H9 (cell line): ENCODE measurements at regions not wholly inside any gene's neighbourhood (a gene's known extent, or its start where the extent isn't known, plus 50 kb on each side); places are given as distances from the start of the nearest gene placed in this dataset.
A peak's percentile ranks its signal among the peaks of the same experiment; 100 is the strongest.

Source experiments
- DNase-seq: peaks from one replicate; pipeline ENCODE4 v3.0.0-alpha.2; 2017
- H2AFZ ChIP-seq: one replicate; pipeline ENCODE4 v1.6.1; 2013; ENCODE audit warnings: mild to moderate bottlenecking, low read length, control low read depth, moderate library complexity
- H2AK5ac ChIP-seq: 2 replicates; pipeline ENCODE4 v1.6.1; 2013; ENCODE audit warnings: low read length, control low read depth, mixed read lengths; ENCODE audit not compliant: insufficient read length
- H2BK120ac ChIP-seq: one replicate; pipeline ENCODE4 v1.6.1; 2013; ENCODE audit warnings: low read depth, mild to moderate bottlenecking, low read length, control low read depth, inconsistent platforms; ENCODE audit not compliant: poor library complexity, severe bottlenecking
- H2BK12ac ChIP-seq: 2 replicates; pipeline ENCODE4 v1.6.1; 2013; ENCODE audit warnings: low read length, control low read depth, mixed read lengths, low read depth; ENCODE audit not compliant: insufficient read length
- H2BK15ac ChIP-seq: 2 replicates; pipeline ENCODE4 v1.6.1; 2013; ENCODE audit warnings: low read depth, low read length, control low read depth
- H2BK20ac ChIP-seq: one replicate; pipeline ENCODE4 v1.6.1; 2013; ENCODE audit warnings: low read depth, mild to moderate bottlenecking, low read length, control low read depth, inconsistent platforms; ENCODE audit not compliant: poor library complexity, severe bottlenecking
- H2BK5ac ChIP-seq: 2 replicates; pipeline ENCODE4 v1.6.1; 2013; ENCODE audit warnings: low read length, control low read depth, mixed read lengths; ENCODE audit not compliant: insufficient read length
- H3K14ac ChIP-seq: 2 replicates; pipeline ENCODE4 v1.6.1; 2013; ENCODE audit warnings: low read length, control low read depth; ENCODE audit not compliant: insufficient read depth
- H3K18ac ChIP-seq: 2 replicates; pipeline ENCODE4 v1.6.1; 2013; ENCODE audit warnings: low read depth, mild to moderate bottlenecking, mixed read lengths, low read length, control low read depth; ENCODE audit not compliant: insufficient read length
- H3K23ac ChIP-seq: 2 replicates; pipeline ENCODE4 v1.6.1; 2013; ENCODE audit warnings: low read length, control low read depth, mixed read lengths, low read depth; ENCODE audit not compliant: insufficient read length
- H3K23me2 ChIP-seq: 2 replicates; pipeline ENCODE4 v1.6.1; 2013; ENCODE audit warnings: low read depth, mild to moderate bottlenecking, mixed read lengths, low read length, control low read depth; ENCODE audit not compliant: insufficient read length, poor library complexity, severe bottlenecking
- H3K27ac ChIP-seq: 2 replicates; pipeline ENCODE4 v1.5.1; 2013; ENCODE audit warnings: low read length, control low read depth, mixed read lengths, low read depth; ENCODE audit not compliant: insufficient read length
- H3K27me3 ChIP-seq: 2 replicates; pipeline ENCODE4 v1.6.1; 2013; ENCODE audit warnings: low read length, control low read depth, inconsistent platforms; ENCODE audit not compliant: insufficient read depth
- H3K4ac ChIP-seq: 2 replicates; pipeline ENCODE4 v1.6.1; 2013; ENCODE audit warnings: low read depth, mild to moderate bottlenecking, control low read depth, inconsistent platforms, low read length, moderate library complexity
- H3K4me1 ChIP-seq: 2 replicates; pipeline ENCODE4 v1.6.1; 2013; ENCODE audit warnings: low read length, control low read depth, inconsistent platforms; ENCODE audit not compliant: insufficient read depth
- H3K4me2 ChIP-seq: 2 replicates; pipeline ENCODE4 v1.6.1; 2013; ENCODE audit warnings: low read length, control low read depth, mixed read lengths; ENCODE audit not compliant: insufficient read length, insufficient read depth
- H3K56ac ChIP-seq: 2 replicates; pipeline ENCODE4 v1.6.1; 2013; ENCODE audit warnings: low read depth, mild to moderate bottlenecking, mixed read lengths, low read length, control low read depth; ENCODE audit not compliant: insufficient read length
- H3K79me1 ChIP-seq: 2 replicates; pipeline ENCODE4 v1.6.1; 2013; ENCODE audit warnings: low read depth, mild to moderate bottlenecking, moderate library complexity, low read length, control low read depth, inconsistent platforms; ENCODE audit not compliant: insufficient read depth, poor library complexity, severe bottlenecking
- H3K79me2 ChIP-seq: 2 replicates; pipeline ENCODE4 v1.6.1; 2013; ENCODE audit warnings: low read length, control low read depth, inconsistent platforms; ENCODE audit not compliant: insufficient read depth
- H3K9ac ChIP-seq: 2 replicates; pipeline ENCODE4 v1.6.1; 2013; ENCODE audit warnings: low read length, control low read depth, mixed read lengths; ENCODE audit not compliant: insufficient read length; ENCODE audit errors: extremely low read depth
- H3K9me3 ChIP-seq: one replicate; pipeline ENCODE4 v1.6.1; 2013; ENCODE audit warnings: low read depth, low read length, inconsistent platforms; ENCODE audit not compliant: control insufficient read depth
- H3T11ph ChIP-seq: one replicate; pipeline ENCODE4 v1.6.1; 2013; ENCODE audit warnings: mild to moderate bottlenecking, low read length, control low read depth, inconsistent platforms
- H4K20me1 ChIP-seq: one replicate; pipeline ENCODE4 v1.6.1; 2013; ENCODE audit not compliant: control insufficient read depth, insufficient read length, insufficient read depth
- H4K5ac ChIP-seq: 2 replicates; pipeline ENCODE4 v1.6.1; 2013; ENCODE audit warnings: low read depth, mild to moderate bottlenecking, mixed read lengths, low read length, control low read depth; ENCODE audit not compliant: insufficient read length
- H4K8ac ChIP-seq: replicated peaks from 2 replicates; pipeline ENCODE4 v1.6.1; 2013; ENCODE audit warnings: low read length, control low read depth, mixed read lengths, low read depth; ENCODE audit not compliant: insufficient read length
- H4K91ac ChIP-seq: 2 replicates; pipeline ENCODE4 v1.6.1; 2013; ENCODE audit warnings: low read depth, mild to moderate bottlenecking, moderate library complexity, mixed read lengths, low read length, control low read depth; ENCODE audit not compliant: insufficient read length
- H3K27ac Mint-ChIP-seq, 3 experiments: 2 replicates in 2 of 3; 3 replicates in 1 of 3; pipeline ENCODE4 v1.8.0; 2020 to 2021; ENCODE audit warnings: mixed read lengths in 3 of 3, mild to moderate bottlenecking in 1 of 3, moderate library complexity in 1 of 3
- H3K27me3 Mint-ChIP-seq: 2 replicates; pipeline ENCODE4 v1.8.0; 2021; ENCODE audit warnings: low read depth, mild to moderate bottlenecking, moderate library complexity, mixed read lengths
- H3K36me3 Mint-ChIP-seq, 3 experiments: 2 replicates in 2 of 3; 3 replicates in 1 of 3; pipeline ENCODE4 v1.8.0; 2020 to 2021; ENCODE audit warnings: low read depth in 3 of 3, mixed read lengths in 3 of 3; ENCODE audit not compliant: insufficient read depth in 1 of 3
- H3K4me1 Mint-ChIP-seq, 2 experiments: 2 replicates each; pipeline ENCODE4 v1.8.0; 2020; ENCODE audit warnings: mixed read lengths in 2 of 2
- H3K4me3 Mint-ChIP-seq, 2 experiments: 2 replicates in 1 of 2; 3 replicates in 1 of 2; pipeline ENCODE4 v1.8.0; 2020 to 2021; ENCODE audit warnings: mild to moderate bottlenecking in 2 of 2, mixed read lengths in 2 of 2, moderate library complexity in 1 of 2
- H3K9me3 Mint-ChIP-seq, 2 experiments: 2 replicates in 1 of 2; 3 replicates in 1 of 2; pipeline ENCODE4 v1.8.0; 2020; ENCODE audit warnings: mild to moderate bottlenecking in 2 of 2, mixed read lengths in 2 of 2, moderate library complexity in 1 of 2
- WGBS: extraction: QIAGEN DNeasy Blood & Tissue Kit; methylation state at CpG from one replicate; pipeline ENCODE4 v1.1.7; 2013; ENCODE audit warnings: missing lambda C conversion rate, low lambda C conversion rate, mixed read lengths; ENCODE audit not compliant: insufficient read length; ENCODE audit errors: extremely low coverage; 5-methylcytosine and 5-hydroxymethylcytosine counted together
- TF ChIP-seq, protein P1 (sequence below): fragments of 200-600 bp; sonication (generic); conservative IDR thresholded peaks from 3 replicates; pipeline ENCODE4 v1.8.0; 2021; ENCODE audit warnings: antibody characterized with exemption, mild to moderate bottlenecking

DNA sequence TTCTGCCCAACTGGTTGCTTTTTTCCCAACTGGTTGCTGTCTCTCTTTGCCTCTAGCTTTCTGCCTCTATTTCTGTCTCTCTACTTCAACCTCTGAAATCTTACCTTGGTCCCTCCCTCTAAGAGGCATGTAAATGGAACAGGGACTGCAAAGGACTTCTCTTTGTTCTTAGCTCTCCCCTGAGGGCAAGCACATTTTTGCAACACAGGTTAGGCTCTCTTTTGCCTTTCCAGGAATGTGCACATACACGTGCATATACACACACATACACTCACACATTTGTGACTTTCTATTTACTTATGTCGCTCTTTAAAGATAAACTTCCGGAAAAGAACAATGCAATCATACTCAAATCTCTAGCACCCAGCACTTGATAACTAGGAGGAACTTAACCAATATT lies 262.6 kb upstream of the DDX18 start:
- Mint-ChIP-seq H3K4me1 (peaks cover 47 to 54% of the 10 kb centered on the region in 2 experiments), H3K36me3 (peaks cover 2 to 10% (median 5%) of the 10 kb centered on the region in 3 experiments; a peak in 2 of 7 replicates), H3K9me3 (no peaks in the 10 kb centered on the region), H3K27me3 (no peaks in the 10 kb centered on the region), H3K4me3 (no peak overlapping the region), H3K27ac (peak overlapping the region in 1 of 3 experiments; percentile 1; a peak in 2 of 7 replicates)
- H3K27ac ChIP-seq, result no peak overlapping the region
- H4K5ac ChIP-seq, result no peak overlapping the region
- H2BK15ac ChIP-seq, result no peak overlapping the region
- no peak overlapping the region for H3K23ac ChIP-seq
- H3K27me3 ChIP-seq, result no peaks in the 10 kb centered on the region
- H3K56ac ChIP-seq, result no peak overlapping the region
- no peak overlapping the region for H2BK120ac ChIP-seq
- H3K4me1 ChIP-seq, result peaks cover 14% of the 10 kb centered on the region; the same call in 1 of the 2 replicates
- no peak overlapping the region for H2BK12ac ChIP-seq
- DNase-seq, result no peak
- H3K23me2 ChIP-seq, result no peaks in the 10 kb centered on the region
- WGBS, result no CpG with 5 or more reads among the region's 3 CpGs
- no peaks in the 10 kb centered on the region for H3K9me3 ChIP-seq
- no peaks in the 10 kb centered on the region for H3K79me1 ChIP-seq
- peak overlapping the region; percentile 20 for H3K4me2 ChIP-seq
- TF ChIP-seq, protein P1, sequence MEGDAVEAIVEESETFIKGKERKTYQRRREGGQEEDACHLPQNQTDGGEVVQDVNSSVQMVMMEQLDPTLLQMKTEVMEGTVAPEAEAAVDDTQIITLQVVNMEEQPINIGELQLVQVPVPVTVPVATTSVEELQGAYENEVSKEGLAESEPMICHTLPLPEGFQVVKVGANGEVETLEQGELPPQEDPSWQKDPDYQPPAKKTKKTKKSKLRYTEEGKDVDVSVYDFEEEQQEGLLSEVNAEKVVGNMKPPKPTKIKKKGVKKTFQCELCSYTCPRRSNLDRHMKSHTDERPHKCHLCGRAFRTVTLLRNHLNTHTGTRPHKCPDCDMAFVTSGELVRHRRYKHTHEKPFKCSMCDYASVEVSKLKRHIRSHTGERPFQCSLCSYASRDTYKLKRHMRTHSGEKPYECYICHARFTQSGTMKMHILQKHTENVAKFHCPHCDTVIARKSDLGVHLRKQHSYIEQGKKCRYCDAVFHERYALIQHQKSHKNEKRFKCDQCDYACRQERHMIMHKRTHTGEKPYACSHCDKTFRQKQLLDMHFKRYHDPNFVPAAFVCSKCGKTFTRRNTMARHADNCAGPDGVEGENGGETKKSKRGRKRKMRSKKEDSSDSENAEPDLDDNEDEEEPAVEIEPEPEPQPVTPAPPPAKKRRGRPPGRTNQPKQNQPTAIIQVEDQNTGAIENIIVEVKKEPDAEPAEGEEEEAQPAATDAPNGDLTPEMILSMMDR, result no peak
- H3K14ac ChIP-seq, result no peak overlapping the region
- no peaks in the 10 kb centered on the region for H3K79me2 ChIP-seq
- no peak overlapping the region for H3K4ac ChIP-seq
- no peak overlapping the region for H2AFZ ChIP-seq
- H3K18ac ChIP-seq, result no peak overlapping the region
- no peaks in the 10 kb centered on the region for H4K20me1 ChIP-seq
- H2BK20ac ChIP-seq, result no peak overlapping the region
- H3K9ac ChIP-seq, result no peak overlapping the region
- no peak overlapping the region for H4K91ac ChIP-seq
- H4K8ac ChIP-seq, result no peak overlapping the region
- H2AK5ac ChIP-seq, result no peak overlapping the region
- H3T11ph ChIP-seq, result no peak overlapping the region
- H2BK5ac ChIP-seq, result no peak overlapping the region
